Vagina (tissue), 2 donors: ENCODE measurements at regions not wholly inside any gene's neighbourhood (a gene's known extent, or its start where the extent isn't known, plus 50 kb on each side); places are given as distances from the start of the nearest gene placed in this dataset.

Source experiments
- POLR2A ChIP-seq, 2 donors: fragments of 450-650 bp; IDR thresholded peaks; one replicate each; pipeline ENCODE4 v1.6.1; 2017; ENCODE audit warnings: antibody characterized with exemption in 2 of 2, mild to moderate bottlenecking in 2 of 2, moderate library complexity in 2 of 2
- POLR2AphosphoS5 ChIP-seq, 2 donors: sonication (generic); formaldehyde crosslinking; IDR thresholded peaks; one replicate each; pipeline ENCODE4 v1.9.0; 2017; ENCODE audit warnings: antibody characterized with exemption in 2 of 2, mild to moderate bottlenecking in 2 of 2, low read depth in 1 of 2; ENCODE audit not compliant: insufficient read depth in 1 of 2
- TF ChIP-seq, protein P1 (sequence below), 3 experiments: fragments of 450-650 bp in 2 of 3; fragments of 200-600 bp in 1 of 3; sonication (generic) in 1 of 3; IDR thresholded peaks; one replicate each; pipeline ENCODE4 v1.5.1; 2017 to 2019; ENCODE audit warnings: antibody characterized with exemption in 3 of 3, mild to moderate bottlenecking in 2 of 3, moderate library complexity in 2 of 3

DNA sequence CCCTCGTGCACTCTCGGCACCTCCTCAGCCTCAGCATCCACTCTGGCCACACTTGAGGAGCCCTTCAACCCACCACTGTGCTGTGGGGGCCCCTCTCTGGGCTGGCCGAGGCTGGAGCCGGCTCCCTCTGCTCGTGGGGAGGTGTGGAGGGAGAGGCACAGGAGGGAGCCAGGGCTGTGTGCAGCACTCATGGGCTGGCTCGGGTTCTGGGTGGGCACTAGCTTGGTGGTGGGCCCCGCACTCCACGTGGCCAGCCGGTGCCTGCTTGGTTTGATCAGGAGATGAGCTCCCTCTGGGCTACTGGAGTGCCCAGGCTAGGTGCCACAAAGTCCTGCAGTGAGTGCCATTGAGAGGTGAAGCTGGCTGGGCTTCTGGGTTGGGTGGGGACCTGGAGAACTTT, 949.4 kb upstream of the GJE1 start:
- TF ChIP-seq, protein P1, sequence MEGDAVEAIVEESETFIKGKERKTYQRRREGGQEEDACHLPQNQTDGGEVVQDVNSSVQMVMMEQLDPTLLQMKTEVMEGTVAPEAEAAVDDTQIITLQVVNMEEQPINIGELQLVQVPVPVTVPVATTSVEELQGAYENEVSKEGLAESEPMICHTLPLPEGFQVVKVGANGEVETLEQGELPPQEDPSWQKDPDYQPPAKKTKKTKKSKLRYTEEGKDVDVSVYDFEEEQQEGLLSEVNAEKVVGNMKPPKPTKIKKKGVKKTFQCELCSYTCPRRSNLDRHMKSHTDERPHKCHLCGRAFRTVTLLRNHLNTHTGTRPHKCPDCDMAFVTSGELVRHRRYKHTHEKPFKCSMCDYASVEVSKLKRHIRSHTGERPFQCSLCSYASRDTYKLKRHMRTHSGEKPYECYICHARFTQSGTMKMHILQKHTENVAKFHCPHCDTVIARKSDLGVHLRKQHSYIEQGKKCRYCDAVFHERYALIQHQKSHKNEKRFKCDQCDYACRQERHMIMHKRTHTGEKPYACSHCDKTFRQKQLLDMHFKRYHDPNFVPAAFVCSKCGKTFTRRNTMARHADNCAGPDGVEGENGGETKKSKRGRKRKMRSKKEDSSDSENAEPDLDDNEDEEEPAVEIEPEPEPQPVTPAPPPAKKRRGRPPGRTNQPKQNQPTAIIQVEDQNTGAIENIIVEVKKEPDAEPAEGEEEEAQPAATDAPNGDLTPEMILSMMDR (IDR thresholded peaks at IDR 0.05), result no peak
- TF ChIP-seq POLR2A (IDR thresholded peaks at IDR 0.05) (no peak), POLR2AphosphoS5 (IDR thresholded peaks at IDR 0.05; ENCODE audit: insufficient read depth in 1 of 2, low read depth in 1 of 2) (no peak)
